ENCODE measurements at regions not wholly inside any gene's neighbourhood (a gene's known extent, or its start where the extent isn't known, plus 50 kb on each side); places are given as distances from the start of the nearest gene placed in this dataset.

DNA sequence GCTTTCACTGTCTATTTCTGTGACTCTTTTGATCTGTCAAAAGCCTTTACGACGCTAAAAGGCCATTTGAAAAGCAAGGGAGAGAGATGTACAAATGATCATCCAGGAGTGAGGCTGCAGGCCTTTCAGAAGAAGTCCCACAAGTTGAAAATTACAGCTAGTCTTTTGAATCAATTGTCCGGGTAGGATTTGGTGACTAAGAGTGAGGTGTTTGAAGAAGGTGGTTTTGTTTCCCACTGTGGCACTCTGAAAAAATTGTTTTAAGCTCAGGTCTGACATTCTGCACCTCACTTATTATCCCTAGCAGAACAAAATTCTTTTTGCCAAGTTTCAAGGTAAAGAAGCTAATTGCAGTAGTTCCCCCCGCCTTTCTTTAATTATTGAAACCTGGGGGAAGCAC lies 50.8 kb upstream of the TMEM108 start:
- TF ChIP-seq, protein P1, sequence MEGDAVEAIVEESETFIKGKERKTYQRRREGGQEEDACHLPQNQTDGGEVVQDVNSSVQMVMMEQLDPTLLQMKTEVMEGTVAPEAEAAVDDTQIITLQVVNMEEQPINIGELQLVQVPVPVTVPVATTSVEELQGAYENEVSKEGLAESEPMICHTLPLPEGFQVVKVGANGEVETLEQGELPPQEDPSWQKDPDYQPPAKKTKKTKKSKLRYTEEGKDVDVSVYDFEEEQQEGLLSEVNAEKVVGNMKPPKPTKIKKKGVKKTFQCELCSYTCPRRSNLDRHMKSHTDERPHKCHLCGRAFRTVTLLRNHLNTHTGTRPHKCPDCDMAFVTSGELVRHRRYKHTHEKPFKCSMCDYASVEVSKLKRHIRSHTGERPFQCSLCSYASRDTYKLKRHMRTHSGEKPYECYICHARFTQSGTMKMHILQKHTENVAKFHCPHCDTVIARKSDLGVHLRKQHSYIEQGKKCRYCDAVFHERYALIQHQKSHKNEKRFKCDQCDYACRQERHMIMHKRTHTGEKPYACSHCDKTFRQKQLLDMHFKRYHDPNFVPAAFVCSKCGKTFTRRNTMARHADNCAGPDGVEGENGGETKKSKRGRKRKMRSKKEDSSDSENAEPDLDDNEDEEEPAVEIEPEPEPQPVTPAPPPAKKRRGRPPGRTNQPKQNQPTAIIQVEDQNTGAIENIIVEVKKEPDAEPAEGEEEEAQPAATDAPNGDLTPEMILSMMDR (conservative IDR thresholded peaks at IDR 0.05 in 1 of 2, IDR thresholded peaks at IDR 0.05 in 1 of 2; ENCODE audit: extremely low read depth in 1 of 2, insufficient read depth in 1 of 2, low read depth in 1 of 2, low read length in 2 of 2): no peak
- TF ChIP-seq EZH2 (IDR thresholded peaks at IDR 0.05; ENCODE audit: borderline replicate concordance, low read length): no peak

All from mammary epithelial cell (primary cell).